Omental fat pad (tissue), 3 donors: ENCODE measurements at regions not wholly inside any gene's neighbourhood (a gene's known extent, or its start where the extent isn't known, plus 50 kb on each side); places are given as distances from the start of the nearest gene placed in this dataset.

ENCODE experiments used
- ATAC-seq: fragments of 150-250 bp; one replicate; pipeline ENCODE4 v1.9.1; 2016; ENCODE audit warnings: mild to moderate bottlenecking, moderate library complexity; ENCODE audit not compliant: low FRiP score
- DNase-seq: peaks from one replicate; pipeline ENCODE4 v3.0.0-alpha.2; 2019; ENCODE audit warnings: low spot score
- CTCF ChIP-seq, 3 donors: fragments of 450-650 bp; IDR thresholded peaks; one replicate each; pipeline ENCODE4 v1.5.1; 2016 to 2017; ENCODE audit warnings: antibody characterized with exemption in 3 of 3, mild to moderate bottlenecking in 3 of 3, moderate library complexity in 2 of 3

- DNase-seq = no peak
- TF ChIP-seq CTCF (IDR thresholded peaks at IDR 0.05) = no peak
These were observed 60.2 kb upstream of the RNF144B start for GRCh38 chr6:18326980-18327379.

GRCh38 chr6:18326001-18326400 is 61.1 kb upstream of the RNF144B start:
- no peak for DNase-seq
- ATAC-seq = no peak
- no peak for TF ChIP-seq CTCF (IDR thresholded peaks at IDR 0.05)

More at GRCh38 chr6:18326980-18327379, 60.2 kb upstream of the RNF144B start:
- no peak for ATAC-seq

- no peak for TF ChIP-seq CTCF (IDR thresholded peaks at IDR 0.05)
- DNase-seq = no peak
- ATAC-seq = no peak
These were observed 60.3 kb upstream of the DEK start for GRCh38 chr6:18324706-18325042.

- peak in 1 of 3 donors; percentile 22 for TF ChIP-seq CTCF (IDR thresholded peaks at IDR 0.05)
- ATAC-seq (no peak), DNase-seq (no peak)
These were observed 59.8 kb upstream of the DEK start for GRCh38 chr6:18323935-18324705.

GRCh38 chr6:18317850-18318249 is 53.5 kb upstream of the DEK start:
- DNase-seq = no peak
- ATAC-seq = no peak
- no peak for TF ChIP-seq CTCF (IDR thresholded peaks at IDR 0.05)

GRCh38 chr6:18314317-18314997 is 50.1 kb upstream of the DEK start:
- DNase-seq = no peak
- no peak for TF ChIP-seq CTCF (IDR thresholded peaks at IDR 0.05)
- ATAC-seq = no peak
